H9 (cell line): ENCODE measurements at regions not wholly inside any gene's neighbourhood (a gene's known extent, or its start where the extent isn't known, plus 50 kb on each side); places are given as distances from the start of the nearest gene placed in this dataset.

Experiments used
- DNase-seq: peaks from one replicate; pipeline ENCODE4 v3.0.0-alpha.2; 2017
- H2AFZ ChIP-seq: one replicate; pipeline ENCODE4 v1.6.1; 2013; ENCODE audit warnings: mild to moderate bottlenecking, low read length, control low read depth, moderate library complexity
- H2AK5ac ChIP-seq: 2 replicates; pipeline ENCODE4 v1.6.1; 2013; ENCODE audit warnings: low read length, control low read depth, mixed read lengths; ENCODE audit not compliant: insufficient read length
- H2BK120ac ChIP-seq: one replicate; pipeline ENCODE4 v1.6.1; 2013; ENCODE audit warnings: low read depth, mild to moderate bottlenecking, low read length, control low read depth, inconsistent platforms; ENCODE audit not compliant: poor library complexity, severe bottlenecking
- H2BK12ac ChIP-seq: 2 replicates; pipeline ENCODE4 v1.6.1; 2013; ENCODE audit warnings: low read length, control low read depth, mixed read lengths, low read depth; ENCODE audit not compliant: insufficient read length
- H2BK15ac ChIP-seq: 2 replicates; pipeline ENCODE4 v1.6.1; 2013; ENCODE audit warnings: low read depth, low read length, control low read depth
- H2BK20ac ChIP-seq: one replicate; pipeline ENCODE4 v1.6.1; 2013; ENCODE audit warnings: low read depth, mild to moderate bottlenecking, low read length, control low read depth, inconsistent platforms; ENCODE audit not compliant: poor library complexity, severe bottlenecking
- H2BK5ac ChIP-seq: 2 replicates; pipeline ENCODE4 v1.6.1; 2013; ENCODE audit warnings: low read length, control low read depth, mixed read lengths; ENCODE audit not compliant: insufficient read length
- H3K14ac ChIP-seq: 2 replicates; pipeline ENCODE4 v1.6.1; 2013; ENCODE audit warnings: low read length, control low read depth; ENCODE audit not compliant: insufficient read depth
- H3K18ac ChIP-seq: 2 replicates; pipeline ENCODE4 v1.6.1; 2013; ENCODE audit warnings: low read depth, mild to moderate bottlenecking, mixed read lengths, low read length, control low read depth; ENCODE audit not compliant: insufficient read length
- H3K23ac ChIP-seq: 2 replicates; pipeline ENCODE4 v1.6.1; 2013; ENCODE audit warnings: low read length, control low read depth, mixed read lengths, low read depth; ENCODE audit not compliant: insufficient read length
- H3K23me2 ChIP-seq: 2 replicates; pipeline ENCODE4 v1.6.1; 2013; ENCODE audit warnings: low read depth, mild to moderate bottlenecking, mixed read lengths, low read length, control low read depth; ENCODE audit not compliant: insufficient read length, poor library complexity, severe bottlenecking
- H3K27ac ChIP-seq: 2 replicates; pipeline ENCODE4 v1.5.1; 2013; ENCODE audit warnings: low read length, control low read depth, mixed read lengths, low read depth; ENCODE audit not compliant: insufficient read length
- H3K27me3 ChIP-seq: 2 replicates; pipeline ENCODE4 v1.6.1; 2013; ENCODE audit warnings: low read length, control low read depth, inconsistent platforms; ENCODE audit not compliant: insufficient read depth
- H3K4ac ChIP-seq: 2 replicates; pipeline ENCODE4 v1.6.1; 2013; ENCODE audit warnings: low read depth, mild to moderate bottlenecking, control low read depth, inconsistent platforms, low read length, moderate library complexity
- H3K4me1 ChIP-seq: 2 replicates; pipeline ENCODE4 v1.6.1; 2013; ENCODE audit warnings: low read length, control low read depth, inconsistent platforms; ENCODE audit not compliant: insufficient read depth
- H3K4me2 ChIP-seq: 2 replicates; pipeline ENCODE4 v1.6.1; 2013; ENCODE audit warnings: low read length, control low read depth, mixed read lengths; ENCODE audit not compliant: insufficient read length, insufficient read depth
- H3K56ac ChIP-seq: 2 replicates; pipeline ENCODE4 v1.6.1; 2013; ENCODE audit warnings: low read depth, mild to moderate bottlenecking, mixed read lengths, low read length, control low read depth; ENCODE audit not compliant: insufficient read length
- H3K79me1 ChIP-seq: 2 replicates; pipeline ENCODE4 v1.6.1; 2013; ENCODE audit warnings: low read depth, mild to moderate bottlenecking, moderate library complexity, low read length, control low read depth, inconsistent platforms; ENCODE audit not compliant: insufficient read depth, poor library complexity, severe bottlenecking
- H3K79me2 ChIP-seq: 2 replicates; pipeline ENCODE4 v1.6.1; 2013; ENCODE audit warnings: low read length, control low read depth, inconsistent platforms; ENCODE audit not compliant: insufficient read depth
- H3K9ac ChIP-seq: 2 replicates; pipeline ENCODE4 v1.6.1; 2013; ENCODE audit warnings: low read length, control low read depth, mixed read lengths; ENCODE audit not compliant: insufficient read length; ENCODE audit errors: extremely low read depth
- H3K9me3 ChIP-seq: one replicate; pipeline ENCODE4 v1.6.1; 2013; ENCODE audit warnings: low read depth, low read length, inconsistent platforms; ENCODE audit not compliant: control insufficient read depth
- H3T11ph ChIP-seq: one replicate; pipeline ENCODE4 v1.6.1; 2013; ENCODE audit warnings: mild to moderate bottlenecking, low read length, control low read depth, inconsistent platforms
- H4K20me1 ChIP-seq: one replicate; pipeline ENCODE4 v1.6.1; 2013; ENCODE audit not compliant: control insufficient read depth, insufficient read length, insufficient read depth
- H4K5ac ChIP-seq: 2 replicates; pipeline ENCODE4 v1.6.1; 2013; ENCODE audit warnings: low read depth, mild to moderate bottlenecking, mixed read lengths, low read length, control low read depth; ENCODE audit not compliant: insufficient read length
- H4K8ac ChIP-seq: replicated peaks from 2 replicates; pipeline ENCODE4 v1.6.1; 2013; ENCODE audit warnings: low read length, control low read depth, mixed read lengths, low read depth; ENCODE audit not compliant: insufficient read length
- H4K91ac ChIP-seq: 2 replicates; pipeline ENCODE4 v1.6.1; 2013; ENCODE audit warnings: low read depth, mild to moderate bottlenecking, moderate library complexity, mixed read lengths, low read length, control low read depth; ENCODE audit not compliant: insufficient read length
- H3K27ac Mint-ChIP-seq, 3 experiments: 2 replicates in 2 of 3; 3 replicates in 1 of 3; pipeline ENCODE4 v1.8.0; 2020 to 2021; ENCODE audit warnings: mixed read lengths in 3 of 3, mild to moderate bottlenecking in 1 of 3, moderate library complexity in 1 of 3
- H3K27me3 Mint-ChIP-seq: 2 replicates; pipeline ENCODE4 v1.8.0; 2021; ENCODE audit warnings: low read depth, mild to moderate bottlenecking, moderate library complexity, mixed read lengths
- H3K36me3 Mint-ChIP-seq, 3 experiments: 2 replicates in 2 of 3; 3 replicates in 1 of 3; pipeline ENCODE4 v1.8.0; 2020 to 2021; ENCODE audit warnings: low read depth in 3 of 3, mixed read lengths in 3 of 3; ENCODE audit not compliant: insufficient read depth in 1 of 3
- H3K4me1 Mint-ChIP-seq, 2 experiments: 2 replicates each; pipeline ENCODE4 v1.8.0; 2020; ENCODE audit warnings: mixed read lengths in 2 of 2
- H3K4me3 Mint-ChIP-seq, 2 experiments: 2 replicates in 1 of 2; 3 replicates in 1 of 2; pipeline ENCODE4 v1.8.0; 2020 to 2021; ENCODE audit warnings: mild to moderate bottlenecking in 2 of 2, mixed read lengths in 2 of 2, moderate library complexity in 1 of 2
- H3K9me3 Mint-ChIP-seq, 2 experiments: 2 replicates in 1 of 2; 3 replicates in 1 of 2; pipeline ENCODE4 v1.8.0; 2020; ENCODE audit warnings: mild to moderate bottlenecking in 2 of 2, mixed read lengths in 2 of 2, moderate library complexity in 1 of 2
- CTCF ChIP-seq: fragments of 200-600 bp; sonication (generic); conservative IDR thresholded peaks from 3 replicates; pipeline ENCODE4 v1.8.0; 2021; ENCODE audit warnings: antibody characterized with exemption, mild to moderate bottlenecking
- WGBS: extraction: QIAGEN DNeasy Blood & Tissue Kit; methylation state at CpG from one replicate; pipeline ENCODE4 v1.1.7; 2013; ENCODE audit warnings: missing lambda C conversion rate, low lambda C conversion rate, mixed read lengths; ENCODE audit not compliant: insufficient read length; ENCODE audit errors: extremely low coverage; 5-methylcytosine and 5-hydroxymethylcytosine counted together

DNA sequence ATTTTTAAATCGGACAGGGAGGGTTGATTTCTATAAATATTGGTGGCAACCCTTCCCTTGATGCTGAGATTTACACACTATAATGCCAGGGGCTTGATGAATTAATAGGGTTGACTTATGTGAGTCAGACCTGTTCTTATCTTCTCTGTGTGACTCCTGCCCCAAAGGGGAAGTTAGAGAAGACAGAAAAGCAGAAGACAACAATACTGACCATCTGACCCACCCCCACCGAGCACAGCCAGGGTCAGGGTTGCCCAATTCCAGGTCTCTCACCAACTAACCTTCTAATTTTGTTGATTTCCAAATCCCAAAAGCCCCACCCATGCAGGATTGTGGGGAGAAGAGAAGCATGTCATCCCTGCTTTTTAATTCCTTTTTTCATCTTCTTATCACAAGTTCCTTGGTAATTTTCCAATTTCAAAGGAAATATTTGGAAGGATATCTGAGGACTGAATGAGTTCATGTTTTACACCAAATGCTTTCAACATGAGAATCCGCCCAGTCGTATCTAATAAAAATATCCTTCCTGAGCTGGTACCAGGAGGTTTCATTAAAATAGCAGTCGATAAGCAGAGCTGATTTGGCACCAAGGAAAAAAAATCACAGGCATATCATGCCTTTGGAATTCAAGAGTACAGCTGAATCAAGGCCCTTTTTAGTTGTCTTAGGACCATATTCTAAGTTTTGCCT is 603.4 kb upstream of the CDH11 start:
- Histone ChIP-seq H3K27ac (no peak overlapping the region), H3K23ac (no peak overlapping the region), H4K5ac (no peak overlapping the region), H3K27me3 (no peaks in the 10 kb centered on the region), H3K56ac (no peak overlapping the region), H3K4ac (no peak overlapping the region), H2BK5ac (no peak overlapping the region), H3K4me2 (no peak overlapping the region), H3K14ac (no peak overlapping the region), H3K18ac (no peak overlapping the region), H3T11ph (no peak overlapping the region), H2BK120ac (no peak overlapping the region), H3K79me2 (no peaks in the 10 kb centered on the region), H3K23me2 (no peaks in the 10 kb centered on the region), H4K20me1 (no peaks in the 10 kb centered on the region), H3K9ac (no peak overlapping the region), H2BK20ac (no peak overlapping the region), H3K79me1 (no peaks in the 10 kb centered on the region), H3K9me3 (peaks cover 6% of the 10 kb centered on the region), H2AK5ac (no peak overlapping the region), H4K8ac (no peak overlapping the region), H2BK12ac (no peak overlapping the region), H4K91ac (no peak overlapping the region), H3K4me1 (peaks cover 10% of the 10 kb centered on the region; the same call in 1 of the 2 replicates), H2BK15ac (no peak overlapping the region), H2AFZ (no peak overlapping the region)
- peaks cover 8 to 9% of the 10 kb centered on the region in 2 experiments; a peak in 3 of 5 replicates for H3K9me3 Mint-ChIP-seq
- no peak for TF ChIP-seq CTCF
- no peaks in the 10 kb centered on the region for H3K27me3 Mint-ChIP-seq
- no peak overlapping the region for H3K27ac Mint-ChIP-seq
- WGBS = no CpG with 5 or more reads among the region's 5 CpGs
- no peak overlapping the region for H3K4me3 Mint-ChIP-seq
- DNase-seq = no peak
- peaks cover 46 to 50% of the 10 kb centered on the region in 2 experiments for H3K4me1 Mint-ChIP-seq
- H3K36me3 Mint-ChIP-seq = peaks cover 0 to 10% (median 6%) of the 10 kb centered on the region in 3 experiments; a peak in 6 of 7 replicates
